HepG2 (cell line): ENCODE measurements at regions not wholly inside any gene's neighbourhood (a gene's known extent, or its start where the extent isn't known, plus 50 kb on each side); places are given as distances from the start of the nearest gene placed in this dataset.

Experiments
- ATAC-seq: fragments of 200-7000 bp; cut with Tn5 transposase; 3 replicates; pipeline ENCODE4 v1.9.1; 2020; ENCODE audit warnings: mild to moderate bottlenecking, moderate library complexity
- BruUV-seq: library from RNA; stranded (reverse); fragments of 400-500 nt; replicated peaks from 2 replicates; lab custom pipeline; 2021; lab: Mats Ljungman, UMichigan
- CTCF ChIA-PET: fragments of 300-600 bp; formaldehyde crosslinking; extraction: SDS; loops from one replicate; lab custom pipeline; 2021; ENCODE audit warnings: low total read pairs, inconsistent platforms, low intra/inter-chr PET ratio; lab: Yijun Ruan, JAX
- POLR2A ChIA-PET: fragments of 350-600 bp; sonication (Branson Sonifier 250); formaldehyde crosslinking; loops from one replicate; lab custom pipeline; 2020; ENCODE audit warnings: antibody characterized with exemption, inconsistent platforms; lab: Yijun Ruan, JAX
- DNase-seq: peaks from one replicate; pipeline ENCODE4 v3.0.0-alpha.2; 2015; ENCODE audit warnings: low spot score
- FAIRE-seq: peaks from 3 replicates; lab custom pipeline; 2011; peaks lifted over from hg19 to GRCh38; lab: Jason Lieb, UNC
- H2AFZ ChIP-seq: one replicate; pipeline ENCODE4 v1.6.1; 2011; ENCODE audit warnings: low read length, inconsistent platforms
- H3K27ac ChIP-seq: fragments of 300-600 bp; 3 replicates; pipeline ENCODE4 v1.8.0; 2011; ENCODE audit warnings: mixed run types, mild to moderate bottlenecking, mixed read lengths, low read length, inconsistent platforms; ENCODE audit not compliant: insufficient read depth; ENCODE audit errors: extremely low read length
- H3K27me3 ChIP-seq, 2 experiments: fragments of 200-600 bp in 1 of 2; 2 replicates in 1 of 2; 3 replicates in 1 of 2; pipeline versions ENCODE4 v1.6.0 to v1.8.0; 2011; ENCODE audit warnings: low read length in 2 of 2, mild to moderate bottlenecking in 2 of 2, moderate library complexity in 2 of 2, inconsistent platforms in 1 of 2; ENCODE audit not compliant: insufficient read depth in 2 of 2, control insufficient read depth in 1 of 2
- H3K36me3 ChIP-seq, 2 experiments: fragments of 200-600 bp in 1 of 2; replicated peaks in 1 of 2; 2 replicates in 1 of 2; 3 replicates in 1 of 2; pipeline versions ENCODE4 v1.5.1 to v1.8.0; 2011; ENCODE audit warnings: low read length in 2 of 2, inconsistent platforms in 1 of 2; ENCODE audit not compliant: insufficient read depth in 2 of 2, control insufficient read depth in 1 of 2
- H3K4me1 ChIP-seq: 2 replicates; pipeline ENCODE4 v1.5.1; 2012; ENCODE audit warnings: low read length, inconsistent platforms; ENCODE audit not compliant: insufficient read depth
- H3K4me2 ChIP-seq: 2 replicates; pipeline ENCODE4 v1.6.0; 2011; ENCODE audit warnings: low read depth, low read length, inconsistent platforms
- H3K4me3 ChIP-seq, 3 experiments: fragments of 200-600 bp in 1 of 3; sonication (generic), shearing (Covaris generic) in 1 of 3; replicated peaks in 1 of 3; 2 replicates each; pipeline ENCODE4 v1.5.1; 2011 to 2016; ENCODE audit warnings: low read length in 3 of 3, inconsistent platforms in 2 of 3, low read depth in 2 of 3, mild to moderate bottlenecking in 2 of 3, control low read depth in 1 of 3, mixed read lengths in 1 of 3; ENCODE audit not compliant: insufficient read depth in 1 of 3
- H3K79me2 ChIP-seq: one replicate; pipeline ENCODE4 v1.6.1; 2011; ENCODE audit warnings: low read length, inconsistent platforms; ENCODE audit not compliant: insufficient read depth
- H3K9ac ChIP-seq: 2 replicates; pipeline ENCODE4 v1.6.0; 2011; ENCODE audit warnings: mild to moderate bottlenecking, low read depth, low read length, inconsistent platforms; ENCODE audit not compliant: insufficient read depth
- H3K9me3 ChIP-seq: 2 replicates; pipeline ENCODE4 v1.5.1; 2012; ENCODE audit warnings: mild to moderate bottlenecking, low read length
- H4K20me1 ChIP-seq: 2 replicates; pipeline ENCODE4 v1.6.0; 2011; ENCODE audit warnings: inconsistent platforms, mild to moderate bottlenecking, low read length, moderate library complexity; ENCODE audit not compliant: insufficient read depth
- ATF1 ChIP-seq: IDR thresholded peaks from 2 replicates; pipeline ENCODE4 v1.6.1; 2016; ENCODE audit warnings: mild to moderate bottlenecking, control low read depth
- IRF2 ChIP-seq: IDR thresholded peaks from 2 replicates; pipeline ENCODE4 v1.6.1; 2018; ENCODE audit warnings: missing genetic modification reagents, missing compliant biosample characterization
- MYNN ChIP-seq: sonication (generic); formaldehyde crosslinking; IDR thresholded peaks from 2 replicates; pipeline ENCODE4 v1.4.0; 2020; ENCODE audit warnings: mild to moderate bottlenecking, low read depth, missing genetic modification reagents
- RFX5 ChIP-seq: IDR thresholded peaks from 2 replicates; pipeline ENCODE4 v1.6.1; 2011; ENCODE audit warnings: low read depth, low read length, improper control_type of control experiment
- SATB2 ChIP-seq: sonication (generic); formaldehyde crosslinking; IDR thresholded peaks from 2 replicates; pipeline ENCODE4 v1.5.0; 2020; ENCODE audit warnings: missing genetic modification reagents
- ZFY ChIP-seq: sonication (generic); formaldehyde crosslinking; IDR thresholded peaks from 2 replicates; pipeline ENCODE4 v1.4.0; 2020; ENCODE audit warnings: missing genetic modification reagents
- ZNF260 ChIP-seq: sonication (generic); formaldehyde crosslinking; IDR thresholded peaks from 2 replicates; pipeline ENCODE4 v1.4.0; 2020; ENCODE audit warnings: missing genetic modification reagents, low read depth, mild to moderate bottlenecking, borderline replicate concordance
- ZNF556 ChIP-seq: sonication (generic); formaldehyde crosslinking; IDR thresholded peaks from 2 replicates; pipeline ENCODE4 v1.4.0; 2020; ENCODE audit warnings: mild to moderate bottlenecking, missing genetic modification reagents, borderline replicate concordance
- ZNF577 ChIP-seq: sonication (generic); formaldehyde crosslinking; IDR thresholded peaks from 2 replicates; pipeline ENCODE4 v1.4.0; 2020; ENCODE audit warnings: mild to moderate bottlenecking, low read depth, missing genetic modification reagents, borderline replicate concordance
- ZNF589 ChIP-seq: sonication (generic); formaldehyde crosslinking; conservative IDR thresholded peaks from 2 replicates; pipeline ENCODE4 v1.8.0; 2022; ENCODE audit warnings: mild to moderate bottlenecking, moderate library complexity, missing genetic modification reagents
- ZNF749 ChIP-seq: sonication (generic); formaldehyde crosslinking; IDR thresholded peaks from 2 replicates; pipeline ENCODE4 v1.8.0; 2022; ENCODE audit warnings: mild to moderate bottlenecking, missing genetic modification reagents, moderate library complexity, borderline replicate concordance
- in situ Hi-C: cut with HindIII; loops from 2 replicates; pipeline ENCODE4 v1.10.0; 2017; ENCODE audit warnings: low pct_unique_long_range_greater_than_20kb; ENCODE audit not compliant: extremely low pct_ligation_motif_present
- intact Hi-C: fragments of 100-400 bp; cut with micrococcal nuclease; formaldehyde crosslinking; loops from one replicate; pipeline ENCODE4 v1.10.0; 2022; ENCODE audit not compliant: unreplicated experiment
- TF ChIP-seq, protein P1 (sequence below), 2 experiments: sonication (generic) in 1 of 2; formaldehyde crosslinking in 1 of 2; IDR thresholded peaks; 2 replicates each; pipeline versions ENCODE4 v1.4.0 to v1.6.1; 2016 to 2020; ENCODE audit warnings: borderline replicate concordance in 1 of 2, low read depth in 1 of 2, mild to moderate bottlenecking in 1 of 2, missing genetic modification reagents in 1 of 2

DNA sequence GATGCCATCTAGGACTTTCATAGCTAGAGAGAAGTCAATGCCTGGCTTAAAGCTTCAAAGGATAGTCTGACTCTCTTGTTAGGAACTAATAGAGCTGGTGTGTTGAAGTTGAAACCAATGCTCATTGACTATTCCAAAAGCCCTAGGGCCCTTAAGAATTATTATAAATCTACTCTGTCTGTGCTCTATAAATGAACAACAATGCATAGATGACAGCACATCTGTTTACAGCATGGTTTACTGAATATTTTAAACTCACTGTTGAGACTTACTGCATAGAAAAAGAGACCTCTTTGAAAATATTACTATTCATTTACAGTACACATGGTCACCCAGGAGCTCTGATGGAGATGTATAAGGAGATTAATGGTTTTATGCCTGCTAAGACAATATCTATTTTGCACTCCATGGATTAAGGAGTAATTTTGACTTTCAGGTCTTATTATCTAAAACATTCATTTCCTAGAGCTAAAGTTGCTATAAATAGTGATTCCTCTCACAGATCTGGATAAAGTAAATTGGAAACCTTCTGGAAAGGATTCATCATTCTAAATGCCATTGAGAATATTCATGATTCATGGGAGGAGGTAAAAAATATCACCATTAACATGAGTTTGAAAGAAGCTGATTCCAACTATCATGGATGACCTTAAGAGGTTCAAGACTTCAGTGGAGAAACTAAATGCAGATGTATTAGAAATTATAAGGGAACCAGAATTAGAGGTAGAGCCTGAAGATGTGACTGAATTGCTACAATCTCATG is 763.5 kb upstream of the MAP3K7 start:
- no peak overlapping the region for H3K27ac ChIP-seq
- intact Hi-C loops: no loop called here
- ChIA-PET CTCF (no interaction called here), POLR2A (no interaction called here)
- BruUV-seq: no TSS peak
- H3K4me2 ChIP-seq: no peak overlapping the region
- no peaks in the 10 kb centered on the region for H3K27me3 ChIP-seq
- no peak overlapping the region for H3K9ac ChIP-seq
- H2AFZ ChIP-seq: no peak overlapping the region
- H3K4me1 ChIP-seq: no peaks in the 10 kb centered on the region
- in situ Hi-C loops: no loop called here
- DNase-seq (no peak), ATAC-seq (no peak), FAIRE-seq (no peak)
- H3K9me3 ChIP-seq: no peaks in the 10 kb centered on the region
- no peaks in the 10 kb centered on the region for H3K79me2 ChIP-seq
- H4K20me1 ChIP-seq: no peaks in the 10 kb centered on the region
- no peak overlapping the region for H3K4me3 ChIP-seq
- TF ChIP-seq MYNN (no peak), RFX5 (no peak), ZNF589 (CRISPR knock-in tag) (no peak), ZNF556 (no peak), IRF2 (CRISPR knock-in tag) (no peak), ZNF260 (CRISPR knock-in tag) (no peak), ZFY (CRISPR knock-in tag) (no peak), ZNF577 (CRISPR knock-in tag) (no peak), SATB2 (CRISPR knock-in tag) (no peak), ATF1 (no peak), ZNF749 (CRISPR knock-in tag) (no peak)
- TF ChIP-seq, protein P1, sequence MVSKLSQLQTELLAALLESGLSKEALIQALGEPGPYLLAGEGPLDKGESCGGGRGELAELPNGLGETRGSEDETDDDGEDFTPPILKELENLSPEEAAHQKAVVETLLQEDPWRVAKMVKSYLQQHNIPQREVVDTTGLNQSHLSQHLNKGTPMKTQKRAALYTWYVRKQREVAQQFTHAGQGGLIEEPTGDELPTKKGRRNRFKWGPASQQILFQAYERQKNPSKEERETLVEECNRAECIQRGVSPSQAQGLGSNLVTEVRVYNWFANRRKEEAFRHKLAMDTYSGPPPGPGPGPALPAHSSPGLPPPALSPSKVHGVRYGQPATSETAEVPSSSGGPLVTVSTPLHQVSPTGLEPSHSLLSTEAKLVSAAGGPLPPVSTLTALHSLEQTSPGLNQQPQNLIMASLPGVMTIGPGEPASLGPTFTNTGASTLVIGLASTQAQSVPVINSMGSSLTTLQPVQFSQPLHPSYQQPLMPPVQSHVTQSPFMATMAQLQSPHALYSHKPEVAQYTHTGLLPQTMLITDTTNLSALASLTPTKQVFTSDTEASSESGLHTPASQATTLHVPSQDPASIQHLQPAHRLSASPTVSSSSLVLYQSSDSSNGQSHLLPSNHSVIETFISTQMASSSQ (IDR thresholded peaks at IDR 0.05; ENCODE audit: low read depth): no peak
- TF ChIP-seq, protein P1 (CRISPR knock-in tag; IDR thresholded peaks at IDR 0.05; ENCODE audit: borderline replicate concordance): no peak
- H3K36me3 ChIP-seq: no peaks in the 10 kb centered on the region
